ENCODE measurements at regions not wholly inside any gene's neighbourhood (a gene's known extent, or its start where the extent isn't known, plus 50 kb on each side); places are given as distances from the start of the nearest gene placed in this dataset.
A peak's percentile ranks its signal among the peaks of the same experiment; 100 is the strongest.

- Histone ChIP-seq H3K4me1 (ENCODE audit: insufficient read depth, low read length) (no peaks in the 10 kb centered on the region), H3K9me3 (ENCODE audit: low read length) (no peaks in the 10 kb centered on the region), H3K27me3 (ENCODE audit: low read length) (0 out of 2 replicates have a peak, but pooled peaks cover 4% of the 10 kb centered on the region), H3K79me2 (ENCODE audit: low read length) (no peaks in the 10 kb centered on the region), H3K9ac (ENCODE audit: low read length) (no peak overlapping the region), H2AFZ (ENCODE audit: low read length) (no peak overlapping the region), H3K4me3 (ENCODE audit: low read length) (no peak overlapping the region), H3K4me2 (ENCODE audit: low read length) (no peak overlapping the region), H4K20me1 (ENCODE audit: low read length) (no peaks in the 10 kb centered on the region), H3K36me3 (ENCODE audit: low read depth, low read length) (no peaks in the 10 kb centered on the region), H3K9me2 (replicated peaks; ENCODE audit: low read length) (no peaks in the 10 kb centered on the region), H3K27ac (ENCODE audit: low read length) (no peak overlapping the region), H3F3A (ENCODE audit: low read length, unreplicated experiment) (no peaks in the 10 kb centered on the region)
- ChIA-PET CTCF (no interaction called here), POLR2A (ENCODE audit: unreplicated experiment) (no interaction called here)
- intact Hi-C loops (cut with micrococcal nuclease) = no loop called here
- DNase-seq (no peak), ATAC-seq (no peak)
- TF ChIP-seq CTCF (conservative IDR thresholded peaks at IDR 0.05; ENCODE audit: low read depth, low read length) (no peak), EZH2 (IDR thresholded peaks at IDR 0.05; ENCODE audit: low read length, unreplicated experiment) (no peak), EZH2phosphoT487 (IDR thresholded peaks at IDR 0.05; ENCODE audit: borderline replicate concordance, low read length) (no peak)
- no TSS peak for BruUV-seq (replicated peaks)
Measured at GRCh38 chr10:78914060-78914378, 154.7 kb upstream of the ZMIZ1 start.

GRCh38 chr10:78914502-78915189, 154.1 kb upstream of the ZMIZ1 start:
- CTCF ChIA-PET = interaction anchor here (0.7 kb wide), 1 partner anchor 216 kb away, joined by 3 read pairs; no protein-coding TSS in a partner anchor
- Histone ChIP-seq H3K9me3 (ENCODE audit: low read length) (no peaks in the 10 kb centered on the region), H4K20me1 (ENCODE audit: low read length) (no peaks in the 10 kb centered on the region), H2AFZ (ENCODE audit: low read length) (no peak overlapping the region), H3K79me2 (ENCODE audit: low read length) (no peaks in the 10 kb centered on the region), H3F3A (ENCODE audit: low read length, unreplicated experiment) (no peaks in the 10 kb centered on the region), H3K27ac (ENCODE audit: low read length) (no peak overlapping the region), H3K36me3 (ENCODE audit: low read depth, low read length) (no peaks in the 10 kb centered on the region), H3K4me1 (ENCODE audit: insufficient read depth, low read length) (no peaks in the 10 kb centered on the region), H3K9me2 (replicated peaks; ENCODE audit: low read length) (no peaks in the 10 kb centered on the region), H3K27me3 (ENCODE audit: low read length) (0 out of 2 replicates have a peak, but pooled peaks cover 4% of the 10 kb centered on the region), H3K9ac (ENCODE audit: low read length) (no peak overlapping the region), H3K4me3 (ENCODE audit: low read length) (no peak overlapping the region), H3K4me2 (ENCODE audit: low read length) (no peak overlapping the region)
- TF ChIP-seq EZH2phosphoT487 (IDR thresholded peaks at IDR 0.05; ENCODE audit: borderline replicate concordance, low read length) = no peak
- 0 out of 2 replicates have a peak, but pooled peaks have one; percentile 20 for TF ChIP-seq CTCF (conservative IDR thresholded peaks at IDR 0.05; ENCODE audit: low read depth, low read length)
- no peak for TF ChIP-seq EZH2 (IDR thresholded peaks at IDR 0.05; ENCODE audit: low read length, unreplicated experiment)
- POLR2A ChIA-PET (ENCODE audit: unreplicated experiment) = no interaction called here
- DNase-seq (no peak), ATAC-seq (no peak)
- intact Hi-C loops (cut with micrococcal nuclease) = no loop called here
- no TSS peak for BruUV-seq (replicated peaks)

- POLR2A ChIA-PET (ENCODE audit: unreplicated experiment) = no interaction called here
- Histone ChIP-seq H3K9me2 (replicated peaks; ENCODE audit: low read length) (no peaks in the 10 kb centered on the region), H3K4me2 (ENCODE audit: low read length) (no peak overlapping the region), H3F3A (ENCODE audit: low read length, unreplicated experiment) (no peaks in the 10 kb centered on the region), H3K79me2 (ENCODE audit: low read length) (no peaks in the 10 kb centered on the region), H3K9ac (ENCODE audit: low read length) (no peak overlapping the region), H3K9me3 (ENCODE audit: low read length) (no peaks in the 10 kb centered on the region), H4K20me1 (ENCODE audit: low read length) (no peaks in the 10 kb centered on the region), H3K27ac (ENCODE audit: low read length) (no peak overlapping the region), H3K27me3 (ENCODE audit: low read length) (0 out of 2 replicates have a peak, but pooled peaks cover 4% of the 10 kb centered on the region), H3K4me1 (ENCODE audit: insufficient read depth, low read length) (no peaks in the 10 kb centered on the region), H3K4me3 (ENCODE audit: low read length) (no peak overlapping the region), H2AFZ (ENCODE audit: low read length) (no peak overlapping the region), H3K36me3 (ENCODE audit: low read depth, low read length) (no peaks in the 10 kb centered on the region)
- BruUV-seq (replicated peaks) = no TSS peak
- TF ChIP-seq EZH2 (IDR thresholded peaks at IDR 0.05; ENCODE audit: low read length, unreplicated experiment) = no peak
- TF ChIP-seq EZH2phosphoT487 (IDR thresholded peaks at IDR 0.05; ENCODE audit: borderline replicate concordance, low read length) = no peak
- no peak for TF ChIP-seq CTCF (conservative IDR thresholded peaks at IDR 0.05; ENCODE audit: low read depth, low read length)
- CTCF ChIA-PET = interaction anchor here (0.7 kb wide), 1 partner anchor 215 kb away, joined by 3 read pairs; no protein-coding TSS in a partner anchor
- DNase-seq (no peak), ATAC-seq (no peak)
- intact Hi-C loops (cut with micrococcal nuclease) = no loop called here
Measured at GRCh38 chr10:78915190-78915518, 153.6 kb upstream of the ZMIZ1 start.

Measured in PC-3 (cell line).